ENCODE measurements at regions not wholly inside any gene's neighbourhood (a gene's known extent, or its start where the extent isn't known, plus 50 kb on each side); places are given as distances from the start of the nearest gene placed in this dataset.
"Not testable (repeated sequence)": the region's sequence is repeated elsewhere in the genome, so short reads cannot be mapped to it uniquely, and the experiment has no call there.

DNA sequence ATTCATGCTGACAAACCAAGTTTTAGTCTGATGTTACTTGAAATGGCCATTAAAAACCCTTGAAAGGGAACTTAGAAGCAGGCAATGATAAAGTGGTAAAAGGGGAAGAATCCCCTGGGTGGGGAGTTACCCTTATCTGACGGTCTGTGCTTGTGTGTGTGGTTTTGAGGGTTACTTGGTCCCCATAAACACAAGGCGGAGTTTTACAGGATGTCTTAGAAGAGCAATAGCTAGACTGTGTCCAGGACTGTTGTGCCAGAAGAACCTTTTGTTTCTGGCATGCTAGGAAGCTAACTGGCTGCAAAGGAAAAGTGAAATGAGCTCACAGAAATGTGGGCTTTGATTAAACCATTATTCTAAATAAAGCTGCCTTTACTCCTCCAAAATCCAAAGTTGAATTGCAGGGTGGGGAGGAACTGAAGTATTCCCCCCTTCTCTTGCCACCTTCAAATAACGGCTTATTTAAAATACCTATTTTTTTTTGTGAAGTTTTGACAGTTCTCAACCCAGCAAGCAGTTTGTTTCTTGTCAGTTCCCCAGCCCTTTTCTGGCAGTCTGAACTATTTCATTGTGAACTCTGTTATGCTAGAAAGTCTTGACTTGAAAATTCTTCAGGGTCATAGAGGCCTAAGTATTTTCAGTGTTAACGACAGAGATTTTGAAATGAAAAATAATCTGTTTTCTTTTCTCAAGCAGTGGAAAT lies 443.5 kb downstream of the OTOL1 start:
- Histone ChIP-seq H3K9me3 (peaks cover 0 to 18% (median 6%) of the 10 kb centered on the region in 4 donors), H3K27me3 (no peaks in the 10 kb centered on the region), H3K4me3 (no peak overlapping the region), H3K36me3 (no peaks in the 10 kb centered on the region), H3K27ac (peak overlapping the region in 1 of 5 donors; percentile 3), H3K4me1 (no peaks in the 10 kb centered on the region)
- no peak for TF ChIP-seq POLR2A (IDR thresholded peaks at IDR 0.05)
- no peak for TF ChIP-seq EP300 (IDR thresholded peaks at IDR 0.05)
- TF ChIP-seq CTCF (IDR thresholded peaks at IDR 0.05) = no peak
- TF ChIP-seq POLR2AphosphoS5 (IDR thresholded peaks at IDR 0.05) = no peak
- WGBS, 5 donors = 35 to 48% (median 45%) methylated on average over 4 of the region's 4 CpGs
- intact Hi-C loops (cut with DNase I; ENCODE audit: low total_unique reads) = no loop called here
- DNase-seq = peak in 1 of 2 donors; percentile 58

DNA sequence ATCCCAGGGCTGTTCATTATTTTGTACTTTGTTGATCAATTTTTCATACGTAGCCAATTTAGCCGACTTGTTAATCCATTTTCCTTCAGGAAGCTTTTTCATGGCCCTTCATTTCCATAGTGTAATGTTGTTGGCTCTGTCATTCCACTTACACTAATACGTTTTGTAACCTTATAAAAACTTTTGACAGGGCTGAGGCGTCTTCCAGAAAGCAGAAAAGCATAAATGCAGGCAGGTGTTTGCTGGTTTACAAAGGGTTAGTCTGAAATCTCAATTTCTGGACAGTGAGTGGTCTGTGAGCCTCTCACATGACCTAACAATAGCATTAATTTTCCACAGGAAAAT lies 444.0 kb downstream of the OTOL1 start:
- Histone ChIP-seq H3K9me3 (peaks cover 0 to 19% (median 7%) of the 10 kb centered on the region in 4 donors), H3K27me3 (no peaks in the 10 kb centered on the region), H3K4me1 (no peaks in the 10 kb centered on the region), H3K27ac (no peak overlapping the region), H3K4me3 (no peak overlapping the region), H3K36me3 (no peaks in the 10 kb centered on the region)
- no peak for TF ChIP-seq POLR2AphosphoS5 (IDR thresholded peaks at IDR 0.05)
- TF ChIP-seq POLR2A (IDR thresholded peaks at IDR 0.05) = no peak
- intact Hi-C loops (cut with DNase I; ENCODE audit: low total_unique reads) = no loop called here
- WGBS, 5 donors = 49 to 73% (median 57%) methylated on average over 4 of the region's 4 CpGs
- peak in 1 of 2 donors; percentile 9 for DNase-seq

DNA sequence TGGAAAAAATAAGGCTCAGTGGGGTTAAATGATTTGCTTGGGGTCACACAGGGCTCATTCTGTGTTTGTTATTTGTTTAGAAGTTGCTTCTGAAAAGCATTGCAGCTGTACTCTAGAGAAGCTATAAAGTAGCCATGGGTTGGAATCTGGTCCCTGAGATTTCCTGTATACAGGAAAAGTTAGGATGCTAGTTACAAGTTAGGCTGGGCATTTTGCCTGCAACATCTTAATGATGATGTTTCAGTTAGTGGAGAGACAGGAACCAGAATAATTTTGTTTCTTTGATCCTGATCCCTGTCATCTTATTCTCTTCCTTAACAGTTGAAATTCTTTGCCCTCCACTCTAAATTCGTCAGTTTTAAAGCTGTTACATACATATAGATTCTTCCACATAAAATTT lies 445.3 kb downstream of the OTOL1 start:
- Histone ChIP-seq H3K9me3 (peaks cover 0 to 19% (median 7%) of the 10 kb centered on the region in 4 donors), H3K36me3 (no peaks in the 10 kb centered on the region), H3K4me3 (no peak overlapping the region), H3K27ac (no peak overlapping the region), H3K4me1 (no peaks in the 10 kb centered on the region), H3K27me3 (no peaks in the 10 kb centered on the region)
- 41 to 74% (median 56%) methylated on average over 1 of the region's 1 CpG for WGBS, 5 donors
- no peak for TF ChIP-seq EP300 (IDR thresholded peaks at IDR 0.05)
- TF ChIP-seq POLR2A (IDR thresholded peaks at IDR 0.05) = no peak
- TF ChIP-seq POLR2AphosphoS5 (IDR thresholded peaks at IDR 0.05) = no peak
- no peak for TF ChIP-seq CTCF (IDR thresholded peaks at IDR 0.05)
- no peak for DNase-seq
- intact Hi-C loops (cut with DNase I; ENCODE audit: low total_unique reads) = no loop called here

DNA sequence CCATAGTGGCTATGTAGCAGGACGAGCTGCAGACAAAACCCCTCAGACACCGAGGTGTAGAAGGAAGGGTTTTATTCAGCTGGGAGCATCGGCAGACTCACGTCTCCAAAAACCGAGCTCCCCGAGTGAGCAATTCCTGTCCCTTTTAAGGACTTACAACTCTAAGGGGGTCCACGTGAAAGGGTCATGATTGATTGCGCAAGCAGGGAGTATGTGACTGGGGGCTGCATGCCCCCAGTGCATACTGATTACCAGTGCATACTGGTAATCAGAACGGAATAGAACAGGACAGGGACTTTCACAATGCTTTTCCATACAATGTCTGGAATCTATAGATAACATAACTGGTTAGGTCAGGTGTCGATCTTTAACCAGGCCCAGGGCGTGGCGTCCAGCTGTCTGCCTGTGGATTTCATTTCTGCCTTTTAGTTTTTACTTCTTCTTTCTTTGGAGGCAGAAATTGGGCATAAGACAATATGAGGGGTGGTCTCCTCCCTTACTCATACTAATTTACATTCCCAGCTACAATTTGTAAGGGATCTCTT lies 447.3 kb downstream of the OTOL1 start:
- 84 to 87% (median 85%) methylated on average over 12 of the region's 12 CpGs for WGBS, 5 donors
- H3K36me3 ChIP-seq; H3K4me3 ChIP-seq; H3K27ac ChIP-seq; H3K9me3 ChIP-seq; intact Hi-C loops (cut with DNase I; ENCODE audit: low total_unique reads); H3K27me3 ChIP-seq; DNase-seq; H3K4me1 ChIP-seq: not testable (repeated sequence)

DNA sequence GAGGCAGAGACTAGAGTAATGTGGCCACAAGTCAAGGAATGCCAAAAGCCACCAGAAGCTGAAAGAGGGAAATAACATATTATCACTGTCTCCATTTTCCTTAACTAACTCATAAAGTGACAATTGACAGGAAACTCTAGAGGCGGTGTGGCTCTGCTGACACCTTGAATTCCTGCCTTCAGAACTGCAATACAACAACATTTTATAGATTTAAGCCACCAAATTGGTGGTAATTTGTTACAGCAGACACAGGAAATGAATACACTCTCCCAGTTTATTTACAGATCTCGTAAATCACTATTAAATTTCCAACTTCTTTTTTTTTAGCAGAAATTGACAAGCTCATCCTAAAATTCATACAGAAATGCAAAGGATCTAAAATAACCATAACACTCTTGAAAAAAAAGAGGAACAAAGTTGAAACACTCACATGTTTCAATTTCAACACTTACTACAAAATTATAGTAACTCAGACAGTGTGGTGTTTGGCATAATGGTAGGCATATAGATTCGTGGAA lies 449.9 kb downstream of the OTOL1 start:
- no peak for TF ChIP-seq POLR2AphosphoS5 (IDR thresholded peaks at IDR 0.05)
- DNase-seq = no peak
- Histone ChIP-seq H3K27ac (no peak overlapping the region), H3K4me1 (no peaks in the 10 kb centered on the region), H3K27me3 (no peaks in the 10 kb centered on the region), H3K36me3 (no peaks in the 10 kb centered on the region), H3K9me3 (peaks cover 0 to 6% (median 3%) of the 10 kb centered on the region in 4 donors), H3K4me3 (no peak overlapping the region)
- intact Hi-C loops (cut with DNase I; ENCODE audit: low total_unique reads) = no loop called here
- WGBS, 5 donors = 59 to 71% (median 63%) methylated on average over 3 of the region's 3 CpGs

GRCh38 chr3:161950318-161950868 lies 453.8 kb downstream of the OTOL1 start:
- TF ChIP-seq EP300 (IDR thresholded peaks at IDR 0.05) (no peak), CTCF (IDR thresholded peaks at IDR 0.05) (no peak), POLR2A (IDR thresholded peaks at IDR 0.05) (no peak), POLR2AphosphoS5 (IDR thresholded peaks at IDR 0.05) (no peak)
- Histone ChIP-seq H3K4me1 (no peaks in the 10 kb centered on the region), H3K36me3 (no peaks in the 10 kb centered on the region), H3K9me3 (no peaks in the 10 kb centered on the region), H3K27me3 (no peaks in the 10 kb centered on the region), H3K27ac (no peak overlapping the region), H3K4me3 (no peak overlapping the region)
- WGBS, 5 donors = 84 to 94% (median 89%) methylated on average over 4 of the region's 4 CpGs
- intact Hi-C loops (cut with DNase I; ENCODE audit: low total_unique reads) = no loop called here
- DNase-seq = no peak
